ENCODE measurements at regions not wholly inside any gene's neighbourhood (a gene's known extent, or its start where the extent isn't known, plus 50 kb on each side); places are given as distances from the start of the nearest gene placed in this dataset.
"Not testable (repeated sequence)": the region's sequence is repeated elsewhere in the genome, so short reads cannot be mapped to it uniquely, and the experiment has no call there.

- TF ChIP-seq ELF4, ZNF384 (IDR thresholded peaks at IDR 0.05): not testable (repeated sequence)
Measured at GRCh38 chr12:102325108-102325507, 127.5 kb upstream of the PMCH start.

All from HEK293T (cell line).